ENCODE measurements at regions not wholly inside any gene's neighbourhood (a gene's known extent, or its start where the extent isn't known, plus 50 kb on each side); places are given as distances from the start of the nearest gene placed in this dataset.

GRCh38 chr7:96427143-96427542 lies 105.2 kb upstream of the SLC25A13 start:
- Histone ChIP-seq H3K4me3 (ENCODE audit: low read depth, low read length) (no peak overlapping the region), H3K4me1 (ENCODE audit: control insufficient read depth, insufficient read depth, low read length) (no peaks in the 10 kb centered on the region), H3K9me3 (ENCODE audit: control insufficient read depth, insufficient read depth, low read length) (no peaks in the 10 kb centered on the region), H3K27ac (ENCODE audit: low read depth, low read length) (no peak overlapping the region), H3K36me3 (ENCODE audit: control insufficient read depth, insufficient read depth, low read length) (no peaks in the 10 kb centered on the region), H3K27me3 (ENCODE audit: control insufficient read depth, insufficient read depth, low read length) (no peaks in the 10 kb centered on the region), H3K9ac (ENCODE audit: low read depth, low read length) (no peak overlapping the region)

DNA sequence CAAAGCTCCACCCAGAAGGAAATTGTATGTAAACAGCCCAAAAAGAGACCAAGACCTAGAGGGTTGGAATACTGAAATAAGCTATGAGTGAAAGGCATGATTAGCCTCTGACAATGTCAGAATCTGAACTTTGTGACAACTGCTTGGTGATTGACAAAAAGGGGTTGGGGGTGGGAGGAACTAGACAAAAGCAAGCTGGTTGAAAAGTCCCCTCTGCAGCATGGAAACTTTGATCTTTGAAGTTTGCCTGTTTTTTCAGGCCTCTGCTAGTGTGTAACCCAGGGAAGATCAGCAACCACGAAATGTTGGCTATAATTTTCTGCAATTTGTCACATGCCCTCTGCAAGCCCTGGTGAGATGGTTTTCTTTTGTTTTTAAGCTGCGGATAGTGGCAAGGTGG lies 104.8 kb upstream of the SLC25A13 start:
- Histone ChIP-seq H3K27me3 (ENCODE audit: control insufficient read depth, insufficient read depth, low read length) (no peaks in the 10 kb centered on the region), H3K4me3 (ENCODE audit: low read depth, low read length) (no peak overlapping the region), H3K9ac (ENCODE audit: low read depth, low read length) (no peak overlapping the region), H3K27ac (ENCODE audit: low read depth, low read length) (no peak overlapping the region), H3K36me3 (ENCODE audit: control insufficient read depth, insufficient read depth, low read length) (no peaks in the 10 kb centered on the region), H3K9me3 (ENCODE audit: control insufficient read depth, insufficient read depth, low read length) (no peaks in the 10 kb centered on the region), H3K4me1 (ENCODE audit: control insufficient read depth, insufficient read depth, low read length) (no peaks in the 10 kb centered on the region)

GRCh38 chr7:96426027-96426426 lies 104.1 kb upstream of the SLC25A13 start:
- Histone ChIP-seq H3K4me3 (ENCODE audit: low read depth, low read length) (no peak overlapping the region), H3K4me1 (ENCODE audit: control insufficient read depth, insufficient read depth, low read length) (no peaks in the 10 kb centered on the region), H3K9me3 (ENCODE audit: control insufficient read depth, insufficient read depth, low read length) (no peaks in the 10 kb centered on the region), H3K36me3 (ENCODE audit: control insufficient read depth, insufficient read depth, low read length) (no peaks in the 10 kb centered on the region), H3K27ac (ENCODE audit: low read depth, low read length) (no peak overlapping the region), H3K27me3 (ENCODE audit: control insufficient read depth, insufficient read depth, low read length) (no peaks in the 10 kb centered on the region), H3K9ac (ENCODE audit: low read depth, low read length) (no peak overlapping the region)

GRCh38 chr7:96424411-96424810 lies 102.5 kb upstream of the SLC25A13 start:
- Histone ChIP-seq H3K36me3 (ENCODE audit: control insufficient read depth, insufficient read depth, low read length) (no peaks in the 10 kb centered on the region), H3K27ac (ENCODE audit: low read depth, low read length) (no peak overlapping the region), H3K4me1 (ENCODE audit: control insufficient read depth, insufficient read depth, low read length) (no peaks in the 10 kb centered on the region), H3K9me3 (ENCODE audit: control insufficient read depth, insufficient read depth, low read length) (no peaks in the 10 kb centered on the region), H3K4me3 (ENCODE audit: low read depth, low read length) (no peak overlapping the region), H3K9ac (ENCODE audit: low read depth, low read length) (no peak overlapping the region), H3K27me3 (ENCODE audit: control insufficient read depth, insufficient read depth, low read length) (no peaks in the 10 kb centered on the region)

GRCh38 chr7:96422388-96422787 lies 100.5 kb upstream of the SLC25A13 start:
- Histone ChIP-seq H3K27ac (ENCODE audit: low read depth, low read length) (no peak overlapping the region), H3K4me1 (ENCODE audit: control insufficient read depth, insufficient read depth, low read length) (no peaks in the 10 kb centered on the region)

GRCh38 chr7:96418581-96418980 lies 96.7 kb upstream of the SLC25A13 start:
- no peak overlapping the region for H3K4me3 ChIP-seq (ENCODE audit: low read depth, low read length)
- H3K27ac ChIP-seq (ENCODE audit: low read depth, low read length), result no peak overlapping the region
- H3K4me1 ChIP-seq (ENCODE audit: control insufficient read depth, insufficient read depth, low read length), result peaks cover 7% of the 10 kb centered on the region
- H3K36me3 ChIP-seq (ENCODE audit: control insufficient read depth, insufficient read depth, low read length), result no peaks in the 10 kb centered on the region
- H3K9ac ChIP-seq (ENCODE audit: low read depth, low read length), result no peak overlapping the region
- H3K9me3 ChIP-seq (ENCODE audit: control insufficient read depth, insufficient read depth, low read length), result no peaks in the 10 kb centered on the region
- no peaks in the 10 kb centered on the region for H3K27me3 ChIP-seq (ENCODE audit: control insufficient read depth, insufficient read depth, low read length)

More at GRCh38 chr7:96422388-96422787, 100.5 kb upstream of the SLC25A13 start:
- Histone ChIP-seq H3K9me3 (ENCODE audit: control insufficient read depth, insufficient read depth, low read length) (no peaks in the 10 kb centered on the region), H3K9ac (ENCODE audit: low read depth, low read length) (no peak overlapping the region), H3K36me3 (ENCODE audit: control insufficient read depth, insufficient read depth, low read length) (no peaks in the 10 kb centered on the region), H3K27me3 (ENCODE audit: control insufficient read depth, insufficient read depth, low read length) (no peaks in the 10 kb centered on the region), H3K4me3 (ENCODE audit: low read depth, low read length) (no peak overlapping the region)

- Histone ChIP-seq H3K4me1 (ENCODE audit: control insufficient read depth, insufficient read depth, low read length) (peaks cover 7% of the 10 kb centered on the region), H3K9ac (ENCODE audit: low read depth, low read length) (no peak overlapping the region), H3K27me3 (ENCODE audit: control insufficient read depth, insufficient read depth, low read length) (no peaks in the 10 kb centered on the region), H3K9me3 (ENCODE audit: control insufficient read depth, insufficient read depth, low read length) (no peaks in the 10 kb centered on the region), H3K4me3 (ENCODE audit: low read depth, low read length) (no peak overlapping the region), H3K27ac (ENCODE audit: low read depth, low read length) (no peak overlapping the region), H3K36me3 (ENCODE audit: control insufficient read depth, insufficient read depth, low read length) (no peaks in the 10 kb centered on the region)
These were observed 95.9 kb upstream of the SLC25A13 start for GRCh38 chr7:96417784-96418183.

DNA sequence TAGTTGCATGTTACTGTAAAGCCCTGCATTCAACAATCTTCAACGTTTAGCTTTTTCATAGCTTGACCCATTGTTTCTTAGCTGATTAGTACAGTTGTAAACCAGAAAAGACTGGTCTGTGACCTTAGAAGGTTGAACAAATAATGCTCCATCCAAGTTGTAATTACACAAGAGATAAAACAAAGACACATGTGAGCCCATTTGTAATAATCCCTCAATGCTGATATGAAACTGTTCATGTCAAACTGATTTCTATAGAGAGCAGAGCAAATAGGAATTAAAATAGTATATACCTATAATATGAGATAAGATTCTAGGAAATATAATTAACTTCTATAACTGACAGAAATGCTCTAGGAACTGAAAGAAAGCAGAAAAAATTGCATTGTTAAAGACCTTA lies 94.7 kb upstream of the SLC25A13 start:
- no peak overlapping the region for H3K27ac ChIP-seq (ENCODE audit: low read depth, low read length)
- H3K9ac ChIP-seq (ENCODE audit: low read depth, low read length), result no peak overlapping the region
- no peak overlapping the region for H3K4me3 ChIP-seq (ENCODE audit: low read depth, low read length)
- H3K4me1 ChIP-seq (ENCODE audit: control insufficient read depth, insufficient read depth, low read length), result peaks cover 7% of the 10 kb centered on the region
- no peaks in the 10 kb centered on the region for H3K27me3 ChIP-seq (ENCODE audit: control insufficient read depth, insufficient read depth, low read length)
- H3K36me3 ChIP-seq (ENCODE audit: control insufficient read depth, insufficient read depth, low read length), result no peaks in the 10 kb centered on the region
- no peaks in the 10 kb centered on the region for H3K9me3 ChIP-seq (ENCODE audit: control insufficient read depth, insufficient read depth, low read length)

GRCh38 chr7:96416116-96416515 lies 94.2 kb upstream of the SLC25A13 start:
- Histone ChIP-seq H3K9ac (ENCODE audit: low read depth, low read length) (no peak overlapping the region), H3K27me3 (ENCODE audit: control insufficient read depth, insufficient read depth, low read length) (no peaks in the 10 kb centered on the region), H3K27ac (ENCODE audit: low read depth, low read length) (no peak overlapping the region), H3K4me3 (ENCODE audit: low read depth, low read length) (no peak overlapping the region), H3K4me1 (ENCODE audit: control insufficient read depth, insufficient read depth, low read length) (peaks cover 7% of the 10 kb centered on the region), H3K9me3 (ENCODE audit: control insufficient read depth, insufficient read depth, low read length) (no peaks in the 10 kb centered on the region), H3K36me3 (ENCODE audit: control insufficient read depth, insufficient read depth, low read length) (no peaks in the 10 kb centered on the region)

GRCh38 chr7:96415293-96415940 lies 93.5 kb upstream of the SLC25A13 start:
- Histone ChIP-seq H3K27me3 (ENCODE audit: control insufficient read depth, insufficient read depth, low read length) (no peaks in the 10 kb centered on the region), H3K27ac (ENCODE audit: low read depth, low read length) (no peak overlapping the region), H3K9ac (ENCODE audit: low read depth, low read length) (no peak overlapping the region), H3K4me3 (ENCODE audit: low read depth, low read length) (no peak overlapping the region), H3K9me3 (ENCODE audit: control insufficient read depth, insufficient read depth, low read length) (no peaks in the 10 kb centered on the region), H3K36me3 (ENCODE audit: control insufficient read depth, insufficient read depth, low read length) (no peaks in the 10 kb centered on the region), H3K4me1 (ENCODE audit: control insufficient read depth, insufficient read depth, low read length) (peaks cover 7% of the 10 kb centered on the region)

DNA sequence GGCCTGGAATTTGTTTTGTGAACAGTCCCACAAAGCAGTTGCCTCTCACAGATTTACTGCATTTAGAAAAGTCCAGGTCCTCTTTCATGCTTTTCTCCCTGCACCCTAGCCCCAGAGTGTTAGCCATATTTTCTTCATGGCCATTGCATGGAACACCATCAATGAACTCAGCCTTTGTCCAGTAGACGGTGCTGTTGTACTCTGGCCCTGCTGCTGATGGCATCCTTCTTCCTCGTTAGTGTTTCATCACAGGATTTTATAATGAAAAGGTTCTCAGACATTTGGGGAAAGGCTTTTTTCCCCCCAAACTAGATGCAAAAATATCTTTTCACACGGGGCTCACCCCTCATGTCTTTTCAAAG lies 93.0 kb upstream of the SLC25A13 start:
- H3K27me3 ChIP-seq (ENCODE audit: control insufficient read depth, insufficient read depth, low read length), result no peaks in the 10 kb centered on the region
- no peaks in the 10 kb centered on the region for H3K9me3 ChIP-seq (ENCODE audit: control insufficient read depth, insufficient read depth, low read length)
- no peaks in the 10 kb centered on the region for H3K36me3 ChIP-seq (ENCODE audit: control insufficient read depth, insufficient read depth, low read length)
- H3K27ac ChIP-seq (ENCODE audit: low read depth, low read length), result no peak overlapping the region
- H3K9ac ChIP-seq (ENCODE audit: low read depth, low read length), result no peak overlapping the region
- H3K4me1 ChIP-seq (ENCODE audit: control insufficient read depth, insufficient read depth, low read length), result peaks cover 7% of the 10 kb centered on the region
- no peak overlapping the region for H3K4me3 ChIP-seq (ENCODE audit: low read depth, low read length)

Measured in HUES48 (cell line).